ENCODE measurements at regions not wholly inside any gene's neighbourhood (a gene's known extent, or its start where the extent isn't known, plus 50 kb on each side); places are given as distances from the start of the nearest gene placed in this dataset.

DNA sequence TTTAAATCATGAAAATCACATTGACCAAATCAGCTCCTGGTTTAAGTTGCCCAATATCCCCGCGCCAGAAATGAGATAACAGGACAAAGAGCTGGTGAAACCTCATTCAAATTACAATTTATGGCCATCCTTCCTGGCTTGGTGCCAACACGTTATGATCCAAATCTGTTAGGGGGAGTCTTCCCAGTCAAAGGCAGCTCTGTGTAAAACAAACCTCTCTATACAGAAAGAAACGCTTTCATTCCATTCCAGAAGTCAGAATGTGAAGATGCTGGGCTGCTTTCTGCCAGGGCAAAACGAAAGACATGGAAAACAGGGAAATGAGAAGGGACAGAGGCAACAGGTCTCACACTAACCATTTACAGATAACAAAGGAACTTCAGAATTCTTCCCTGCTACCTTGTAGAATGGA, 53.5 kb upstream of the TIAM1 start:
- WGBS (ENCODE audit: insufficient coverage, low coverage, missing lambda C conversion rate) = 1% methylated on average over 5 of the region's 5 CpGs
- in situ Hi-C loops (cut with MboI) (no loop called here), intact Hi-C loops (cut with micrococcal nuclease) (no loop called here)
- DNase-seq (ENCODE audit: extremely low read depth in 1 of 4, low spot score in 3 of 4) (no peak), FAIRE-seq (no peak), ATAC-seq (no peak)
- BruUV-seq (replicated peaks) = no TSS peak
- H4K20me1 ChIP-seq (replicated peaks; ENCODE audit: control insufficient read depth, insufficient read depth, low read length) = no peaks in the 10 kb centered on the region
- H3K36me3 ChIP-seq (ENCODE audit: control insufficient read depth, insufficient read depth, low read length) = no peaks in the 10 kb centered on the region
- CTCF ChIA-PET (ENCODE audit: low intra/inter-chr PET ratio) = no interaction called here
- POLR2A ChIA-PET = interaction anchor here (0.6 kb wide), 1 partner anchor 137 kb away, joined by 3 read pairs; no protein-coding TSS in a partner anchor
- peaks cover 6 to 29% of the 10 kb centered on the region in 2 experiments; a peak in 3 of 5 replicates for H3K27me3 ChIP-seq (ENCODE audit: control insufficient read depth in 2 of 2, insufficient read depth in 2 of 2, low read length in 2 of 2)
- H3K9me1 ChIP-seq (ENCODE audit: control insufficient read depth, insufficient read depth, low read length) = no peaks in the 10 kb centered on the region
- H3K4me2 ChIP-seq (ENCODE audit: insufficient read depth, low read length) = no peak overlapping the region
- no peaks in the 10 kb centered on the region for H3K9me3 ChIP-seq (replicated peaks; ENCODE audit: control insufficient read depth, insufficient read depth, low read depth, low read length)
- no peaks in the 10 kb centered on the region for H3K79me2 ChIP-seq (ENCODE audit: control insufficient read depth, insufficient read depth, low read length)
- H3K9ac ChIP-seq (ENCODE audit: insufficient read depth in 1 of 2, low read depth in 2 of 2, low read length in 2 of 2) = no peak overlapping the region
- no peak overlapping the region for H3K27ac ChIP-seq (ENCODE audit: extremely low read depth, low read depth, low read length)
- H2AFZ ChIP-seq (ENCODE audit: low read depth, low read length) = no peak overlapping the region
- H3K4me3 ChIP-seq = no peak overlapping the region
- no peaks in the 10 kb centered on the region for H3K4me1 ChIP-seq (replicated peaks in 1 of 2; ENCODE audit: control insufficient read depth in 2 of 2, insufficient read depth in 2 of 2, low read length in 2 of 2)
- TF ChIP-seq RFX7 (CRISPR knock-in tag; IDR thresholded peaks at IDR 0.05) (no peak), MCM7 (IDR thresholded peaks at IDR 0.05) (no peak), LCOR (CRISPR knock-in tag; IDR thresholded peaks at IDR 0.05) (no peak), NFIX (CRISPR knock-in tag; IDR thresholded peaks at IDR 0.05; ENCODE audit: low read depth) (peak; percentile 74), POLR2AphosphoS2 (IDR thresholded peaks at IDR 0.05; ENCODE audit: low read length) (no peak), SIN3B (IDR thresholded peaks at IDR 0.05; ENCODE audit: low read depth) (no peak), MTF1 (CRISPR knock-in tag; IDR thresholded peaks at IDR 0.05; ENCODE audit: borderline replicate concordance) (no peak), PRMT5 (CRISPR knock-in tag; IDR thresholded peaks at IDR 0.05) (no peak), ATF7 (IDR thresholded peaks at IDR 0.05) (no peak), HOXB6 (CRISPR knock-in tag; IDR thresholded peaks at IDR 0.05; ENCODE audit: borderline replicate concordance) (no peak), CBX8 (IDR thresholded peaks at IDR 0.05; ENCODE audit: borderline replicate concordance, extremely low read depth, low read depth, low read length, poor library complexity, severe bottlenecking) (no peak), ZNF224 (CRISPR knock-in tag; IDR thresholded peaks at IDR 0.05) (no peak), SP1 (CRISPR knock-in tag; IDR thresholded peaks at IDR 0.05) (no peak), ZNF143 (CRISPR knock-in tag; IDR thresholded peaks at IDR 0.05) (no peak)
- TF ChIP-seq, protein P1, sequence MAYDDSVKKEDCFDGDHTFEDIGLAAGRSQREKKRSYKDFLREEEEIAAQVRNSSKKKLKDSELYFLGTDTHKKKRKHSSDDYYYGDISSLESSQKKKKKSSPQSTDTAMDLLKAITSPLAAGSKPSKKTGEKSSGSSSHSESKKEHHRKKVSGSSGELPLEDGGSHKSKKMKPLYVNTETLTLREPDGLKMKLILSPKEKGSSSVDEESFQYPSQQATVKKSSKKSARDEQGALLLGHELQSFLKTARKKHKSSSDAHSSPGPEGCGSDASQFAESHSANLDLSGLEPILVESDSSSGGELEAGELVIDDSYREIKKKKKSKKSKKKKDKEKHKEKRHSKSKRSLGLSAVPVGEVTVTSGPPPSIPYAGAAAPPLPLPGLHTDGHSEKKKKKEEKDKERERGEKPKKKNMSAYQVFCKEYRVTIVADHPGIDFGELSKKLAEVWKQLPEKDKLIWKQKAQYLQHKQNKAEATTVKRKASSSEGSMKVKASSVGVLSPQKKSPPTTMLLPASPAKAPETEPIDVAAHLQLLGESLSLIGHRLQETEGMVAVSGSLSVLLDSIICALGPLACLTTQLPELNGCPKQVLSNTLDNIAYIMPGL (CRISPR knock-in tag; IDR thresholded peaks at IDR 0.05) = no peak
- TF ChIP-seq, protein P2, sequence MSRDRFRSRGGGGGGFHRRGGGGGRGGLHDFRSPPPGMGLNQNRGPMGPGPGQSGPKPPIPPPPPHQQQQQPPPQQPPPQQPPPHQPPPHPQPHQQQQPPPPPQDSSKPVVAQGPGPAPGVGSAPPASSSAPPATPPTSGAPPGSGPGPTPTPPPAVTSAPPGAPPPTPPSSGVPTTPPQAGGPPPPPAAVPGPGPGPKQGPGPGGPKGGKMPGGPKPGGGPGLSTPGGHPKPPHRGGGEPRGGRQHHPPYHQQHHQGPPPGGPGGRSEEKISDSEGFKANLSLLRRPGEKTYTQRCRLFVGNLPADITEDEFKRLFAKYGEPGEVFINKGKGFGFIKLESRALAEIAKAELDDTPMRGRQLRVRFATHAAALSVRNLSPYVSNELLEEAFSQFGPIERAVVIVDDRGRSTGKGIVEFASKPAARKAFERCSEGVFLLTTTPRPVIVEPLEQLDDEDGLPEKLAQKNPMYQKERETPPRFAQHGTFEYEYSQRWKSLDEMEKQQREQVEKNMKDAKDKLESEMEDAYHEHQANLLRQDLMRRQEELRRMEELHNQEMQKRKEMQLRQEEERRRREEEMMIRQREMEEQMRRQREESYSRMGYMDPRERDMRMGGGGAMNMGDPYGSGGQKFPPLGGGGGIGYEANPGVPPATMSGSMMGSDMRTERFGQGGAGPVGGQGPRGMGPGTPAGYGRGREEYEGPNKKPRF (IDR thresholded peaks at IDR 0.05; ENCODE audit: low read depth, low read length) = no peak
- TF ChIP-seq, protein P3, sequence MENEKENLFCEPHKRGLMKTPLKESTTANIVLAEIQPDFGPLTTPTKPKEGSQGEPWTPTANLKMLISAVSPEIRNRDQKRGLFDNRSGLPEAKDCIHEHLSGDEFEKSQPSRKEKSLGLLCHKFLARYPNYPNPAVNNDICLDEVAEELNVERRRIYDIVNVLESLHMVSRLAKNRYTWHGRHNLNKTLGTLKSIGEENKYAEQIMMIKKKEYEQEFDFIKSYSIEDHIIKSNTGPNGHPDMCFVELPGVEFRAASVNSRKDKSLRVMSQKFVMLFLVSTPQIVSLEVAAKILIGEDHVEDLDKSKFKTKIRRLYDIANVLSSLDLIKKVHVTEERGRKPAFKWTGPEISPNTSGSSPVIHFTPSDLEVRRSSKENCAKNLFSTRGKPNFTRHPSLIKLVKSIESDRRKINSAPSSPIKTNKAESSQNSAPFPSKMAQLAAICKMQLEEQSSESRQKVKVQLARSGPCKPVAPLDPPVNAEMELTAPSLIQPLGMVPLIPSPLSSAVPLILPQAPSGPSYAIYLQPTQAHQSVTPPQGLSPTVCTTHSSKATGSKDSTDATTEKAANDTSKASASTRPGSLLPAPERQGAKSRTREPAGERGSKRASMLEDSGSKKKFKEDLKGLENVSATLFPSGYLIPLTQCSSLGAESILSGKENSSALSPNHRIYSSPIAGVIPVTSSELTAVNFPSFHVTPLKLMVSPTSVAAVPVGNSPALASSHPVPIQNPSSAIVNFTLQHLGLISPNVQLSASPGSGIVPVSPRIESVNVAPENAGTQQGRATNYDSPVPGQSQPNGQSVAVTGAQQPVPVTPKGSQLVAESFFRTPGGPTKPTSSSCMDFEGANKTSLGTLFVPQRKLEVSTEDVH (IDR thresholded peaks at IDR 0.05; ENCODE audit: low read depth, partially characterized antibody) = no peak
